CD4-positive, alpha-beta T cell (primary cell): ENCODE measurements at regions not wholly inside any gene's neighbourhood (a gene's known extent, or its start where the extent isn't known, plus 50 kb on each side); places are given as distances from the start of the nearest gene placed in this dataset.

Experiments
- ATAC-seq: fragments of 200-7000 bp; cut with Tn5 transposase; one replicate; pipeline ENCODE4 v1.10.0; 2022; ENCODE audit warnings: mild to moderate bottlenecking; ENCODE audit not compliant: poor library complexity
- CTCF ChIA-PET: fragments of 350-600 bp; sonication (Branson Sonifier 250); formaldehyde crosslinking; loops from one replicate; lab custom pipeline; 2021; ENCODE audit warnings: antibody characterized with exemption, inconsistent platforms; lab: Charles Lee
- POLR2A ChIA-PET: fragments of 350-600 bp; sonication (Branson Sonifier 250); formaldehyde crosslinking; loops from one replicate; lab custom pipeline; 2021; ENCODE audit warnings: antibody characterized with exemption, inconsistent platforms; lab: Charles Lee
- DNase-seq, 14 experiments: peaks; one replicate each; pipeline ENCODE4 v3.0.0-alpha.2; 2013 to 2020; ENCODE audit warnings: mixed read lengths in 2 of 14
- H3K27ac ChIP-seq, 2 donors: one replicate each; pipeline versions ENCODE4 v1.5.1 to v1.7.0; 2013; ENCODE audit warnings: low read length in 2 of 2, low read depth in 1 of 2, mild to moderate bottlenecking in 1 of 2
- H3K27me3 ChIP-seq, 2 experiments: 1 replicate in 1 of 2; 2 replicates in 1 of 2; pipeline versions ENCODE4 v1.6.1 to v1.7.0; 2013; ENCODE audit warnings: low read length in 2 of 2, control low read depth in 1 of 2, mild to moderate bottlenecking in 1 of 2, moderate library complexity in 1 of 2; ENCODE audit not compliant: insufficient read depth in 2 of 2, control insufficient read depth in 1 of 2
- H3K36me3 ChIP-seq: one replicate; pipeline ENCODE4 v1.6.1; 2013; ENCODE audit warnings: low read length, control low read depth; ENCODE audit not compliant: insufficient read depth
- H3K4me1 ChIP-seq: one replicate; pipeline ENCODE4 v1.6.1; 2013; ENCODE audit warnings: low read length, control low read depth; ENCODE audit not compliant: insufficient read depth
- H3K4me3 ChIP-seq: one replicate; pipeline ENCODE4 v1.5.1; 2013; ENCODE audit warnings: mild to moderate bottlenecking, low read length, moderate library complexity
- H3K9me3 ChIP-seq, 2 experiments: 1 replicate in 1 of 2; 2 replicates in 1 of 2; pipeline versions ENCODE4 v1.6.1 to v1.7.0; 2013; ENCODE audit warnings: low read length in 2 of 2, mild to moderate bottlenecking in 2 of 2, control low read depth in 1 of 2, moderate library complexity in 1 of 2; ENCODE audit not compliant: control insufficient read depth in 1 of 2, insufficient read depth in 1 of 2
- H3K27ac Mint-ChIP-seq: one replicate; pipeline ENCODE4 v1.8.0; 2020; ENCODE audit warnings: mixed read lengths
- H3K27me3 Mint-ChIP-seq: one replicate; pipeline ENCODE4 v1.8.0; 2021; ENCODE audit warnings: mixed read lengths
- H3K36me3 Mint-ChIP-seq: one replicate; pipeline ENCODE4 v1.8.0; 2021; ENCODE audit warnings: low read depth, mixed read lengths
- H3K4me1 Mint-ChIP-seq: one replicate; pipeline ENCODE4 v1.8.0; 2021; ENCODE audit warnings: low read depth, mixed read lengths
- H3K4me3 Mint-ChIP-seq: one replicate; pipeline ENCODE4 v1.8.0; 2020; ENCODE audit warnings: mild to moderate bottlenecking, mixed read lengths
- H3K9me3 Mint-ChIP-seq: one replicate; pipeline ENCODE4 v1.8.0; 2020; ENCODE audit warnings: mixed read lengths
- CTCF ChIP-seq: fragments of 200-600 bp; IDR thresholded peaks from one replicate; pipeline ENCODE4 v1.8.0; 2022; ENCODE audit warnings: antibody characterized with exemption, mild to moderate bottlenecking
- intact Hi-C, 2 experiments: fragments of 100-400 bp; cut with DNase I in 1 of 2; cut with micrococcal nuclease in 1 of 2; formaldehyde crosslinking; loops; one replicate each; pipeline versions ENCODE4 v1.15.1 to v1.9.0; 2023 to 2025; cut with DNase I, micrococcal nuclease

- H3K36me3 ChIP-seq: no peaks in the 10 kb centered on the region
- intact Hi-C loops: no loop called here
- H3K27me3 Mint-ChIP-seq: no peaks in the 10 kb centered on the region
- H3K27ac Mint-ChIP-seq: no peak overlapping the region
- peaks cover 0 to 4% of the 10 kb centered on the region in 2 experiments for H3K9me3 ChIP-seq
- H3K4me1 ChIP-seq: peaks cover 11% of the 10 kb centered on the region
- no peaks in the 10 kb centered on the region for H3K4me1 Mint-ChIP-seq
- POLR2A ChIA-PET: no interaction called here
- no peak overlapping the region for H3K4me3 Mint-ChIP-seq
- no peak overlapping the region for H3K27ac ChIP-seq
- peak in 1 of 14 experiments; percentile 6 for DNase-seq
- H3K36me3 Mint-ChIP-seq: no peaks in the 10 kb centered on the region
- CTCF ChIA-PET: no interaction called here
- H3K4me3 ChIP-seq: no peak overlapping the region
- no peaks in the 10 kb centered on the region for H3K9me3 Mint-ChIP-seq
- TF ChIP-seq CTCF: no peak
- H3K27me3 ChIP-seq: peaks cover 0 to 2% of the 10 kb centered on the region in 2 experiments
- no peak for ATAC-seq
Measured at GRCh38 chr10:3516234-3516922, 268.6 kb downstream of the KLF6 start.

- no peak for TF ChIP-seq CTCF
- peaks cover 0 to 2% of the 10 kb centered on the region in 2 experiments for H3K27me3 ChIP-seq
- Mint-ChIP-seq H3K27me3 (no peaks in the 10 kb centered on the region), H3K9me3 (no peaks in the 10 kb centered on the region), H3K36me3 (no peaks in the 10 kb centered on the region), H3K4me1 (no peaks in the 10 kb centered on the region), H3K27ac (no peak overlapping the region), H3K4me3 (no peak overlapping the region)
- intact Hi-C loops: no loop called here
- ChIA-PET CTCF (no interaction called here), POLR2A (no interaction called here)
- H3K27ac ChIP-seq: no peak overlapping the region
- no peak for ATAC-seq
- peaks cover 11% of the 10 kb centered on the region for H3K4me1 ChIP-seq
- DNase-seq: no peak
- no peaks in the 10 kb centered on the region for H3K36me3 ChIP-seq
- no peak overlapping the region for H3K4me3 ChIP-seq
- peaks cover 0 to 4% of the 10 kb centered on the region in 2 experiments for H3K9me3 ChIP-seq
Measured at GRCh38 chr10:3514691-3515090, 270.3 kb downstream of the KLF6 start.

- ChIA-PET CTCF (interaction anchor here (0.6 kb wide), 1 partner anchor 1124 kb away, joined by 3 read pairs; no protein-coding TSS in a partner anchor), POLR2A (no interaction called here)
- H3K36me3 ChIP-seq: no peaks in the 10 kb centered on the region
- Mint-ChIP-seq H3K9me3 (no peaks in the 10 kb centered on the region), H3K27me3 (no peaks in the 10 kb centered on the region), H3K36me3 (no peaks in the 10 kb centered on the region), H3K27ac (no peak overlapping the region), H3K4me3 (no peak overlapping the region), H3K4me1 (no peaks in the 10 kb centered on the region)
- peaks cover 11% of the 10 kb centered on the region for H3K4me1 ChIP-seq
- H3K27me3 ChIP-seq: no peaks in the 10 kb centered on the region
- DNase-seq (no peak), ATAC-seq (no peak)
- H3K27ac ChIP-seq: no peak overlapping the region
- H3K4me3 ChIP-seq: no peak overlapping the region
- H3K9me3 ChIP-seq: peaks cover 0 to 4% of the 10 kb centered on the region in 2 experiments
- TF ChIP-seq CTCF: no peak
- intact Hi-C loops: no loop called here
Measured at GRCh38 chr10:3512263-3512662, 272.7 kb downstream of the KLF6 start.
